ENCODE measurements at regions not wholly inside any gene's neighbourhood (a gene's known extent, or its start where the extent isn't known, plus 50 kb on each side); places are given as distances from the start of the nearest gene placed in this dataset.

DNA sequence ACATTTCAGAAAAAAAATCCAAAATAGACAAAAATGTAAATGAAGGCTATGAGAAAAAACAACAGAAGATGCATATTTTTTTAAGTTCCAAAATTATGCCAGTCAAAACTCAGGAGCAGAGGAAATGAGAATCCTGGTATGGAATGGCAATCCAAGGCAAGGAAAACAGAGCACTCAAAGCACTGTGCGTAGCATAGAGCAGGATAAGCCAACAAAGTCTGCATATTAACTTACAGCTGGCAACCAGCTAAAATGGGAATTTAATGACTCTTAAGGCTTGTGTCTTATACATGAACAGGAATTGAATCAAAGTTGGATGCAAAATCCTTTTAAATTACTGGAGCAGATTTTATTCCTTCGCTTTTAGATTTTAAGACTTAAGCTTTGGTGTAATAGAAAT, 203.5 kb upstream of the DAPK1 start:
- ChIA-PET POLR2A (interaction anchor here (1.0 kb wide), 1 partner anchor 15 kb away, joined by 3 read pairs; no protein-coding TSS in a partner anchor), CTCF (ENCODE audit: unreplicated experiment) (no interaction called here)
- Histone ChIP-seq H3K79me2 (ENCODE audit: insufficient read depth, low read depth, low read length) (no peaks in the 10 kb centered on the region), H3K9me3 (ENCODE audit: low read length) (no peaks in the 10 kb centered on the region), H3K4me3 (ENCODE audit: low read depth, low read length, poor library complexity, severe bottlenecking) (no peak overlapping the region), H2AFZ (ENCODE audit: low read length) (no peak overlapping the region), H3K9me2 (ENCODE audit: insufficient read depth, low read length) (no peaks in the 10 kb centered on the region), H3K27ac (ENCODE audit: low read depth, low read length, poor library complexity, severe bottlenecking) (no peak overlapping the region), H3K4me2 (ENCODE audit: low read length) (no peak overlapping the region), H3K4me1 (ENCODE audit: insufficient read depth, low read length, poor library complexity, severe bottlenecking) (no peaks in the 10 kb centered on the region), H4K20me1 (ENCODE audit: insufficient read depth, low read length) (no peaks in the 10 kb centered on the region), H3K36me3 (ENCODE audit: insufficient read depth, low read length) (no peaks in the 10 kb centered on the region)
- no peak for TF ChIP-seq CTCF (conservative IDR thresholded peaks at IDR 0.05; ENCODE audit: low read length)
- TF ChIP-seq EZH2phosphoT487 (IDR thresholded peaks at IDR 0.05; ENCODE audit: borderline replicate concordance, low read depth, low read length), result no peak
- no peak for DNase-seq (ENCODE audit: low spot score)
- no TSS peak for BruUV-seq (replicated peaks)
- intact Hi-C loops (cut with micrococcal nuclease; ENCODE audit: unreplicated experiment), result no loop called here

DNA sequence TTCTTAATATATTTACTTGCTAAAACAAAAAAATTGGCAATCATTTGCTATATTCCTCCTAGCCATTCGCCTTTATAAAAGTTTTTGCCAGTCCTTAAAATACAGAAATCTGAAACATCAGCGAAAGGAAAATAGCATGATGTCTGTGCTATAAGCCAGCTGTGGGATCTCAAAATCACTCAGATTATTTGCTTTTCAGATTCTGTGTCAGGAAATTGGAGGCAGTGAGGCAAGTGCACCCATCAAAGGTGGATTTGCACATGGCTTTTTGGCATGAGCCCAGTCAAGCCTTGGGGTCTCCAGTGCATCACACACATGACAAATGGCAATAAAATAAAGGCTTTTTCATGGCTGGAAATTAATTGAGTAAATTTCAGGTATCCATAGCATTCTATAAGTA, 196.8 kb upstream of the DAPK1 start:
- no peaks in the 10 kb centered on the region for H3K9me2 ChIP-seq (ENCODE audit: insufficient read depth, low read length)
- no TSS peak for BruUV-seq (replicated peaks)
- no peaks in the 10 kb centered on the region for H3K4me1 ChIP-seq (ENCODE audit: insufficient read depth, low read length, poor library complexity, severe bottlenecking)
- no peak overlapping the region for H3K4me3 ChIP-seq (ENCODE audit: low read depth, low read length, poor library complexity, severe bottlenecking)
- no peaks in the 10 kb centered on the region for H4K20me1 ChIP-seq (ENCODE audit: insufficient read depth, low read length)
- H3K27ac ChIP-seq (ENCODE audit: low read depth, low read length, poor library complexity, severe bottlenecking), result no peak overlapping the region
- intact Hi-C loops (cut with micrococcal nuclease; ENCODE audit: unreplicated experiment), result no loop called here
- no peak overlapping the region for H3K4me2 ChIP-seq (ENCODE audit: low read length)
- H3K9me3 ChIP-seq (ENCODE audit: low read length), result no peaks in the 10 kb centered on the region
- no peaks in the 10 kb centered on the region for H3K79me2 ChIP-seq (ENCODE audit: insufficient read depth, low read depth, low read length)
- H2AFZ ChIP-seq (ENCODE audit: low read length), result no peak overlapping the region
- no peaks in the 10 kb centered on the region for H3K36me3 ChIP-seq (ENCODE audit: insufficient read depth, low read length)
- TF ChIP-seq EZH2phosphoT487 (IDR thresholded peaks at IDR 0.05; ENCODE audit: borderline replicate concordance, low read depth, low read length) (no peak), CTCF (conservative IDR thresholded peaks at IDR 0.05; ENCODE audit: low read length) (no peak)
- DNase-seq (ENCODE audit: low spot score), result no peak
- CTCF ChIA-PET (ENCODE audit: unreplicated experiment), result no interaction called here
- POLR2A ChIA-PET, result no interaction called here

GRCh38 chr9:87301371-87301770, 196.3 kb upstream of the DAPK1 start:
- BruUV-seq (replicated peaks), result no TSS peak
- POLR2A ChIA-PET, result no interaction called here

More at GRCh38 chr9:87301371-87301770, 196.3 kb upstream of the DAPK1 start:
- CTCF ChIA-PET (ENCODE audit: unreplicated experiment), result interaction anchor here (0.5 kb wide), 1 partner anchor 214 kb away, joined by 3 read pairs; no protein-coding TSS in a partner anchor
- intact Hi-C loops (cut with micrococcal nuclease; ENCODE audit: unreplicated experiment), result no loop called here
- DNase-seq (ENCODE audit: low spot score), result no peak
- Histone ChIP-seq H3K27ac (ENCODE audit: low read depth, low read length, poor library complexity, severe bottlenecking) (no peak overlapping the region), H3K79me2 (ENCODE audit: insufficient read depth, low read depth, low read length) (no peaks in the 10 kb centered on the region), H3K9me3 (ENCODE audit: low read length) (no peaks in the 10 kb centered on the region), H3K36me3 (ENCODE audit: insufficient read depth, low read length) (no peaks in the 10 kb centered on the region), H3K4me1 (ENCODE audit: insufficient read depth, low read length, poor library complexity, severe bottlenecking) (no peaks in the 10 kb centered on the region), H3K4me3 (ENCODE audit: low read depth, low read length, poor library complexity, severe bottlenecking) (no peak overlapping the region), H3K4me2 (ENCODE audit: low read length) (no peak overlapping the region), H4K20me1 (ENCODE audit: insufficient read depth, low read length) (no peaks in the 10 kb centered on the region), H3K9me2 (ENCODE audit: insufficient read depth, low read length) (no peaks in the 10 kb centered on the region), H2AFZ (ENCODE audit: low read length) (no peak overlapping the region)
- no peak for TF ChIP-seq EZH2phosphoT487 (IDR thresholded peaks at IDR 0.05; ENCODE audit: borderline replicate concordance, low read depth, low read length)
- TF ChIP-seq CTCF (conservative IDR thresholded peaks at IDR 0.05; ENCODE audit: low read length), result no peak

Measured in OCI-LY7 (cell line).